H9 (cell line): ENCODE measurements at regions not wholly inside any gene's neighbourhood (a gene's known extent, or its start where the extent isn't known, plus 50 kb on each side); places are given as distances from the start of the nearest gene placed in this dataset.

ENCODE experiments used
- DNase-seq: peaks from one replicate; pipeline ENCODE4 v3.0.0-alpha.2; 2017
- H2AFZ ChIP-seq: one replicate; pipeline ENCODE4 v1.6.1; 2013; ENCODE audit warnings: mild to moderate bottlenecking, low read length, control low read depth, moderate library complexity
- H2AK5ac ChIP-seq: 2 replicates; pipeline ENCODE4 v1.6.1; 2013; ENCODE audit warnings: low read length, control low read depth, mixed read lengths; ENCODE audit not compliant: insufficient read length
- H2BK120ac ChIP-seq: one replicate; pipeline ENCODE4 v1.6.1; 2013; ENCODE audit warnings: low read depth, mild to moderate bottlenecking, low read length, control low read depth, inconsistent platforms; ENCODE audit not compliant: poor library complexity, severe bottlenecking
- H2BK12ac ChIP-seq: 2 replicates; pipeline ENCODE4 v1.6.1; 2013; ENCODE audit warnings: low read length, control low read depth, mixed read lengths, low read depth; ENCODE audit not compliant: insufficient read length
- H2BK15ac ChIP-seq: 2 replicates; pipeline ENCODE4 v1.6.1; 2013; ENCODE audit warnings: low read depth, low read length, control low read depth
- H2BK20ac ChIP-seq: one replicate; pipeline ENCODE4 v1.6.1; 2013; ENCODE audit warnings: low read depth, mild to moderate bottlenecking, low read length, control low read depth, inconsistent platforms; ENCODE audit not compliant: poor library complexity, severe bottlenecking
- H2BK5ac ChIP-seq: 2 replicates; pipeline ENCODE4 v1.6.1; 2013; ENCODE audit warnings: low read length, control low read depth, mixed read lengths; ENCODE audit not compliant: insufficient read length
- H3K14ac ChIP-seq: 2 replicates; pipeline ENCODE4 v1.6.1; 2013; ENCODE audit warnings: low read length, control low read depth; ENCODE audit not compliant: insufficient read depth
- H3K18ac ChIP-seq: 2 replicates; pipeline ENCODE4 v1.6.1; 2013; ENCODE audit warnings: low read depth, mild to moderate bottlenecking, mixed read lengths, low read length, control low read depth; ENCODE audit not compliant: insufficient read length
- H3K23ac ChIP-seq: 2 replicates; pipeline ENCODE4 v1.6.1; 2013; ENCODE audit warnings: low read length, control low read depth, mixed read lengths, low read depth; ENCODE audit not compliant: insufficient read length
- H3K23me2 ChIP-seq: 2 replicates; pipeline ENCODE4 v1.6.1; 2013; ENCODE audit warnings: low read depth, mild to moderate bottlenecking, mixed read lengths, low read length, control low read depth; ENCODE audit not compliant: insufficient read length, poor library complexity, severe bottlenecking
- H3K27ac ChIP-seq: 2 replicates; pipeline ENCODE4 v1.5.1; 2013; ENCODE audit warnings: low read length, control low read depth, mixed read lengths, low read depth; ENCODE audit not compliant: insufficient read length
- H3K27me3 ChIP-seq: 2 replicates; pipeline ENCODE4 v1.6.1; 2013; ENCODE audit warnings: low read length, control low read depth, inconsistent platforms; ENCODE audit not compliant: insufficient read depth
- H3K4ac ChIP-seq: 2 replicates; pipeline ENCODE4 v1.6.1; 2013; ENCODE audit warnings: low read depth, mild to moderate bottlenecking, control low read depth, inconsistent platforms, low read length, moderate library complexity
- H3K4me1 ChIP-seq: 2 replicates; pipeline ENCODE4 v1.6.1; 2013; ENCODE audit warnings: low read length, control low read depth, inconsistent platforms; ENCODE audit not compliant: insufficient read depth
- H3K4me2 ChIP-seq: 2 replicates; pipeline ENCODE4 v1.6.1; 2013; ENCODE audit warnings: low read length, control low read depth, mixed read lengths; ENCODE audit not compliant: insufficient read length, insufficient read depth
- H3K56ac ChIP-seq: 2 replicates; pipeline ENCODE4 v1.6.1; 2013; ENCODE audit warnings: low read depth, mild to moderate bottlenecking, mixed read lengths, low read length, control low read depth; ENCODE audit not compliant: insufficient read length
- H3K79me1 ChIP-seq: 2 replicates; pipeline ENCODE4 v1.6.1; 2013; ENCODE audit warnings: low read depth, mild to moderate bottlenecking, moderate library complexity, low read length, control low read depth, inconsistent platforms; ENCODE audit not compliant: insufficient read depth, poor library complexity, severe bottlenecking
- H3K79me2 ChIP-seq: 2 replicates; pipeline ENCODE4 v1.6.1; 2013; ENCODE audit warnings: low read length, control low read depth, inconsistent platforms; ENCODE audit not compliant: insufficient read depth
- H3K9ac ChIP-seq: 2 replicates; pipeline ENCODE4 v1.6.1; 2013; ENCODE audit warnings: low read length, control low read depth, mixed read lengths; ENCODE audit not compliant: insufficient read length; ENCODE audit errors: extremely low read depth
- H3K9me3 ChIP-seq: one replicate; pipeline ENCODE4 v1.6.1; 2013; ENCODE audit warnings: low read depth, low read length, inconsistent platforms; ENCODE audit not compliant: control insufficient read depth
- H3T11ph ChIP-seq: one replicate; pipeline ENCODE4 v1.6.1; 2013; ENCODE audit warnings: mild to moderate bottlenecking, low read length, control low read depth, inconsistent platforms
- H4K20me1 ChIP-seq: one replicate; pipeline ENCODE4 v1.6.1; 2013; ENCODE audit not compliant: control insufficient read depth, insufficient read length, insufficient read depth
- H4K5ac ChIP-seq: 2 replicates; pipeline ENCODE4 v1.6.1; 2013; ENCODE audit warnings: low read depth, mild to moderate bottlenecking, mixed read lengths, low read length, control low read depth; ENCODE audit not compliant: insufficient read length
- H4K8ac ChIP-seq: replicated peaks from 2 replicates; pipeline ENCODE4 v1.6.1; 2013; ENCODE audit warnings: low read length, control low read depth, mixed read lengths, low read depth; ENCODE audit not compliant: insufficient read length
- H4K91ac ChIP-seq: 2 replicates; pipeline ENCODE4 v1.6.1; 2013; ENCODE audit warnings: low read depth, mild to moderate bottlenecking, moderate library complexity, mixed read lengths, low read length, control low read depth; ENCODE audit not compliant: insufficient read length
- H3K27ac Mint-ChIP-seq, 3 experiments: 2 replicates in 2 of 3; 3 replicates in 1 of 3; pipeline ENCODE4 v1.8.0; 2020 to 2021; ENCODE audit warnings: mixed read lengths in 3 of 3, mild to moderate bottlenecking in 1 of 3, moderate library complexity in 1 of 3
- H3K27me3 Mint-ChIP-seq: 2 replicates; pipeline ENCODE4 v1.8.0; 2021; ENCODE audit warnings: low read depth, mild to moderate bottlenecking, moderate library complexity, mixed read lengths
- H3K36me3 Mint-ChIP-seq, 3 experiments: 2 replicates in 2 of 3; 3 replicates in 1 of 3; pipeline ENCODE4 v1.8.0; 2020 to 2021; ENCODE audit warnings: low read depth in 3 of 3, mixed read lengths in 3 of 3; ENCODE audit not compliant: insufficient read depth in 1 of 3
- H3K4me1 Mint-ChIP-seq, 2 experiments: 2 replicates each; pipeline ENCODE4 v1.8.0; 2020; ENCODE audit warnings: mixed read lengths in 2 of 2
- H3K4me3 Mint-ChIP-seq, 2 experiments: 2 replicates in 1 of 2; 3 replicates in 1 of 2; pipeline ENCODE4 v1.8.0; 2020 to 2021; ENCODE audit warnings: mild to moderate bottlenecking in 2 of 2, mixed read lengths in 2 of 2, moderate library complexity in 1 of 2
- H3K9me3 Mint-ChIP-seq, 2 experiments: 2 replicates in 1 of 2; 3 replicates in 1 of 2; pipeline ENCODE4 v1.8.0; 2020; ENCODE audit warnings: mild to moderate bottlenecking in 2 of 2, mixed read lengths in 2 of 2, moderate library complexity in 1 of 2
- WGBS: extraction: QIAGEN DNeasy Blood & Tissue Kit; methylation state at CpG from one replicate; pipeline ENCODE4 v1.1.7; 2013; ENCODE audit warnings: missing lambda C conversion rate, low lambda C conversion rate, mixed read lengths; ENCODE audit not compliant: insufficient read length; ENCODE audit errors: extremely low coverage; 5-methylcytosine and 5-hydroxymethylcytosine counted together
- TF ChIP-seq, protein P1 (sequence below): fragments of 200-600 bp; sonication (generic); conservative IDR thresholded peaks from 3 replicates; pipeline ENCODE4 v1.8.0; 2021; ENCODE audit warnings: antibody characterized with exemption, mild to moderate bottlenecking

DNA sequence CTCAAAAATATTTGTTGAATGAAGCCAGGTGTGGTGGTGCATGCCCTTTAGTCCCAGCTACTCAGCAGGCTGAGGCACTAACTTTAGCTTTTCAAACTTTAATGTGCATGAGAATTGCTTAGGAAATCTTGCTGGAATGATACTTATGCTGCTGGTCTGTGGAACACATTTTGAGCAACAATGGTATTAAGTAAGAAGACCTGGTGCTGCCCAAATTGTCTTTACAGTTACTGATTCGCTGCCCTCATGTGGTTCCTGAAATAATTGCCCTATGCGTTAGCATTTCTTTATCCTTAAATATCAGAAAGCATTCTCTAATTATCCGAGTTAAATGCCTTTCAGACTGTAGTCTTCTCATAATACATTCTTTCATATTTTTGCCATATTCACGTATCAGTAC, 76.0 kb upstream of the SESTD1 start:
- peaks cover 2% of the 10 kb centered on the region; the same call in 1 of the 2 replicates for H3K4me1 ChIP-seq
- no peak overlapping the region for H2BK15ac ChIP-seq
- H4K91ac ChIP-seq, result no peak overlapping the region
- 100% methylated on average over 1 of the region's 4 CpGs for WGBS
- H3K27ac ChIP-seq, result no peak overlapping the region
- no peak overlapping the region for H4K8ac ChIP-seq
- Mint-ChIP-seq H3K4me1 (peaks cover 30% of the 10 kb centered on the region in 2 experiments), H3K27ac (no peak overlapping the region), H3K4me3 (no peak overlapping the region), H3K27me3 (no peaks in the 10 kb centered on the region), H3K9me3 (no peaks in the 10 kb centered on the region; a peak in 1 of 5 replicates), H3K36me3 (no peaks in the 10 kb centered on the region; a peak in 1 of 7 replicates)
- no peak overlapping the region for H3K14ac ChIP-seq
- no peak overlapping the region for H3K23ac ChIP-seq
- no peak overlapping the region for H4K5ac ChIP-seq
- no peak overlapping the region for H2BK120ac ChIP-seq
- H3K79me2 ChIP-seq, result no peaks in the 10 kb centered on the region
- H2BK5ac ChIP-seq, result no peak overlapping the region
- no peak overlapping the region for H3K4ac ChIP-seq
- H3T11ph ChIP-seq, result no peak overlapping the region
- H2AFZ ChIP-seq, result no peak overlapping the region
- no peaks in the 10 kb centered on the region for H3K79me1 ChIP-seq
- no peak overlapping the region for H3K9ac ChIP-seq
- no peak overlapping the region for H2BK12ac ChIP-seq
- H3K4me2 ChIP-seq, result no peak overlapping the region
- no peaks in the 10 kb centered on the region for H3K23me2 ChIP-seq
- no peak overlapping the region for H3K56ac ChIP-seq
- no peak overlapping the region for H2BK20ac ChIP-seq
- H3K9me3 ChIP-seq, result no peaks in the 10 kb centered on the region
- TF ChIP-seq, protein P1, sequence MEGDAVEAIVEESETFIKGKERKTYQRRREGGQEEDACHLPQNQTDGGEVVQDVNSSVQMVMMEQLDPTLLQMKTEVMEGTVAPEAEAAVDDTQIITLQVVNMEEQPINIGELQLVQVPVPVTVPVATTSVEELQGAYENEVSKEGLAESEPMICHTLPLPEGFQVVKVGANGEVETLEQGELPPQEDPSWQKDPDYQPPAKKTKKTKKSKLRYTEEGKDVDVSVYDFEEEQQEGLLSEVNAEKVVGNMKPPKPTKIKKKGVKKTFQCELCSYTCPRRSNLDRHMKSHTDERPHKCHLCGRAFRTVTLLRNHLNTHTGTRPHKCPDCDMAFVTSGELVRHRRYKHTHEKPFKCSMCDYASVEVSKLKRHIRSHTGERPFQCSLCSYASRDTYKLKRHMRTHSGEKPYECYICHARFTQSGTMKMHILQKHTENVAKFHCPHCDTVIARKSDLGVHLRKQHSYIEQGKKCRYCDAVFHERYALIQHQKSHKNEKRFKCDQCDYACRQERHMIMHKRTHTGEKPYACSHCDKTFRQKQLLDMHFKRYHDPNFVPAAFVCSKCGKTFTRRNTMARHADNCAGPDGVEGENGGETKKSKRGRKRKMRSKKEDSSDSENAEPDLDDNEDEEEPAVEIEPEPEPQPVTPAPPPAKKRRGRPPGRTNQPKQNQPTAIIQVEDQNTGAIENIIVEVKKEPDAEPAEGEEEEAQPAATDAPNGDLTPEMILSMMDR, result peak; percentile 60
- H3K18ac ChIP-seq, result no peak overlapping the region
- no peak for DNase-seq
- no peaks in the 10 kb centered on the region for H4K20me1 ChIP-seq
- no peak overlapping the region for H2AK5ac ChIP-seq
- H3K27me3 ChIP-seq, result no peaks in the 10 kb centered on the region
